PFSK-1 (cell line): ENCODE measurements at regions not wholly inside any gene's neighbourhood (a gene's known extent, or its start where the extent isn't known, plus 50 kb on each side); places are given as distances from the start of the nearest gene placed in this dataset.

Experiments used
- FOXP2 ChIP-seq: optimal IDR thresholded peaks from 2 replicates; pipeline ENCODE3; 2011; ENCODE audit warnings: borderline replicate concordance, control low read depth, inconsistent platforms; ENCODE audit not compliant: insufficient read depth; ENCODE audit errors: extremely low read length, extremely low read depth
- POLR2AphosphoS5 ChIP-seq: IDR thresholded peaks from 2 replicates; pipeline ENCODE4 v1.6.1; 2012; ENCODE audit warnings: low read depth, mild to moderate bottlenecking, control low read depth, low read length, moderate library complexity
- REST ChIP-seq, 2 experiments: IDR thresholded peaks; 2 replicates each; pipeline versions ENCODE4 v1.6.1 to v1.8.0; 2011 to 2012; ENCODE audit warnings: low read depth in 2 of 2, low read length in 2 of 2, control low read depth in 1 of 2, inconsistent platforms in 1 of 2, mild to moderate bottlenecking in 1 of 2, moderate library complexity in 1 of 2; ENCODE audit not compliant: insufficient read depth in 1 of 2
- SIN3A ChIP-seq: IDR thresholded peaks from 2 replicates; pipeline ENCODE4 v1.6.1; 2012; ENCODE audit warnings: mild to moderate bottlenecking, low read length, moderate library complexity, borderline replicate concordance; ENCODE audit not compliant: insufficient read depth
- TAF1 ChIP-seq: IDR thresholded peaks from 2 replicates; pipeline ENCODE4 v1.6.1; 2012; ENCODE audit warnings: low read length, control low read depth, borderline replicate concordance; ENCODE audit not compliant: insufficient read depth

- TF ChIP-seq TAF1: no peak
- TF ChIP-seq SIN3A: no peak
- no peak for TF ChIP-seq FOXP2
- TF ChIP-seq REST (IDR thresholded peaks at IDR 0.05; ENCODE audit: insufficient read depth in 1 of 2, low read depth in 2 of 2, low read length in 2 of 2): no peak
- no peak for TF ChIP-seq POLR2AphosphoS5
Measured at GRCh38 chr7:32263611-32264010, 193.4 kb upstream of the PDE1C start.

- TF ChIP-seq FOXP2 (no peak), REST (IDR thresholded peaks at IDR 0.05; ENCODE audit: insufficient read depth in 1 of 2, low read depth in 2 of 2, low read length in 2 of 2) (no peak), TAF1 (no peak)
Measured at GRCh38 chr7:32262315-32262714, 192.1 kb upstream of the PDE1C start.

GRCh38 chr7:32259931-32260596, 189.9 kb upstream of the PDE1C start:
- no peak for TF ChIP-seq FOXP2
- no peak for TF ChIP-seq SIN3A
- no peak for TF ChIP-seq REST (IDR thresholded peaks at IDR 0.05; ENCODE audit: insufficient read depth in 1 of 2, low read depth in 2 of 2, low read length in 2 of 2)
- TF ChIP-seq POLR2AphosphoS5: no peak
- no peak for TF ChIP-seq TAF1

- no peak for TF ChIP-seq POLR2AphosphoS5
- no peak for TF ChIP-seq FOXP2
- no peak for TF ChIP-seq REST (IDR thresholded peaks at IDR 0.05; ENCODE audit: insufficient read depth in 1 of 2, low read depth in 2 of 2, low read length in 2 of 2)
- no peak for TF ChIP-seq TAF1
- TF ChIP-seq SIN3A: no peak
Measured at GRCh38 chr7:32258265-32258664, 188.1 kb upstream of the PDE1C start.

GRCh38 chr7:32257621-32258020, 187.4 kb upstream of the PDE1C start:
- TF ChIP-seq SIN3A (no peak), FOXP2 (no peak)
